ENCODE measurements at regions not wholly inside any gene's neighbourhood (a gene's known extent, or its start where the extent isn't known, plus 50 kb on each side); places are given as distances from the start of the nearest gene placed in this dataset.

- TF ChIP-seq, protein P1, sequence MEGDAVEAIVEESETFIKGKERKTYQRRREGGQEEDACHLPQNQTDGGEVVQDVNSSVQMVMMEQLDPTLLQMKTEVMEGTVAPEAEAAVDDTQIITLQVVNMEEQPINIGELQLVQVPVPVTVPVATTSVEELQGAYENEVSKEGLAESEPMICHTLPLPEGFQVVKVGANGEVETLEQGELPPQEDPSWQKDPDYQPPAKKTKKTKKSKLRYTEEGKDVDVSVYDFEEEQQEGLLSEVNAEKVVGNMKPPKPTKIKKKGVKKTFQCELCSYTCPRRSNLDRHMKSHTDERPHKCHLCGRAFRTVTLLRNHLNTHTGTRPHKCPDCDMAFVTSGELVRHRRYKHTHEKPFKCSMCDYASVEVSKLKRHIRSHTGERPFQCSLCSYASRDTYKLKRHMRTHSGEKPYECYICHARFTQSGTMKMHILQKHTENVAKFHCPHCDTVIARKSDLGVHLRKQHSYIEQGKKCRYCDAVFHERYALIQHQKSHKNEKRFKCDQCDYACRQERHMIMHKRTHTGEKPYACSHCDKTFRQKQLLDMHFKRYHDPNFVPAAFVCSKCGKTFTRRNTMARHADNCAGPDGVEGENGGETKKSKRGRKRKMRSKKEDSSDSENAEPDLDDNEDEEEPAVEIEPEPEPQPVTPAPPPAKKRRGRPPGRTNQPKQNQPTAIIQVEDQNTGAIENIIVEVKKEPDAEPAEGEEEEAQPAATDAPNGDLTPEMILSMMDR (IDR thresholded peaks at IDR 0.05) = no peak
- no peak for TF ChIP-seq EZH2 (IDR thresholded peaks at IDR 0.05; ENCODE audit: borderline replicate concordance, insufficient read depth, low read depth, low read length, poor library complexity, severe bottlenecking)
These were observed 79.7 kb upstream of the FERD3L start for GRCh38 chr7:19224951-19225350.

Data from B cell (primary cell).